ENCODE measurements at regions not wholly inside any gene's neighbourhood (a gene's known extent, or its start where the extent isn't known, plus 50 kb on each side); places are given as distances from the start of the nearest gene placed in this dataset.
A peak's percentile ranks its signal among the peaks of the same experiment; 100 is the strongest.
"Not testable (repeated sequence)": the region's sequence is repeated elsewhere in the genome, so short reads cannot be mapped to it uniquely, and the experiment has no call there.

- H3K4me2 ChIP-seq (ENCODE audit: low read length) = no peak overlapping the region
- no TSS peak for BruUV-seq (replicated peaks)
- H3F3A ChIP-seq (ENCODE audit: low read length, unreplicated experiment) = no peaks in the 10 kb centered on the region
- ChIA-PET POLR2A (ENCODE audit: unreplicated experiment) (no interaction called here), CTCF (no interaction called here)
- peaks cover 68% of the 10 kb centered on the region for H3K27me3 ChIP-seq (ENCODE audit: low read length)
- TF ChIP-seq EZH2phosphoT487 (IDR thresholded peaks at IDR 0.05; ENCODE audit: borderline replicate concordance, low read length) (no peak), CTCF (conservative IDR thresholded peaks at IDR 0.05; ENCODE audit: low read depth, low read length) (no peak), EZH2 (IDR thresholded peaks at IDR 0.05; ENCODE audit: low read length, unreplicated experiment) (no peak)
- H3K9me3 ChIP-seq (ENCODE audit: low read length) = no peaks in the 10 kb centered on the region
- no peak overlapping the region for H3K4me3 ChIP-seq (ENCODE audit: low read length)
- ATAC-seq = no peak
- H3K27ac ChIP-seq (ENCODE audit: low read length) = no peak overlapping the region
- no peaks in the 10 kb centered on the region for H4K20me1 ChIP-seq (ENCODE audit: low read length)
- intact Hi-C loops (cut with micrococcal nuclease) = no loop called here
- H3K9me2 ChIP-seq (replicated peaks; ENCODE audit: low read length) = no peaks in the 10 kb centered on the region
- no peaks in the 10 kb centered on the region for H3K4me1 ChIP-seq (ENCODE audit: insufficient read depth, low read length)
- no peak overlapping the region for H2AFZ ChIP-seq (ENCODE audit: low read length)
- H3K79me2 ChIP-seq (ENCODE audit: low read length) = no peaks in the 10 kb centered on the region
- H3K36me3 ChIP-seq (ENCODE audit: low read depth, low read length) = no peaks in the 10 kb centered on the region
- DNase-seq = no peak
- H3K9ac ChIP-seq (ENCODE audit: low read length) = no peak overlapping the region
These were observed 201.8 kb downstream of the FOXD4L6 start for GRCh38 chr9:40926404-40927259.

- H3K9me2 ChIP-seq (replicated peaks; ENCODE audit: low read length) = no peaks in the 10 kb centered on the region
These were observed 203.3 kb downstream of the FOXD4L6 start for GRCh38 chr9:40925149-40925548.

GRCh38 chr9:40916399-40916783, 212.1 kb downstream of the FOXD4L6 start:
- not testable (repeated sequence) for ATAC-seq; H4K20me1 ChIP-seq (ENCODE audit: low read length)

More at GRCh38 chr9:40925149-40925548, 203.3 kb downstream of the FOXD4L6 start:
- H3K27me3 ChIP-seq (ENCODE audit: low read length) = peaks cover 57% of the 10 kb centered on the region
- ATAC-seq = no peak
- H3K36me3 ChIP-seq (ENCODE audit: low read depth, low read length) = no peaks in the 10 kb centered on the region
- no peak for DNase-seq
- H3K79me2 ChIP-seq (ENCODE audit: low read length) = no peaks in the 10 kb centered on the region
- H3F3A ChIP-seq (ENCODE audit: low read length, unreplicated experiment) = no peaks in the 10 kb centered on the region
- no peak overlapping the region for H3K4me2 ChIP-seq (ENCODE audit: low read length)
- H3K9me3 ChIP-seq (ENCODE audit: low read length) = no peaks in the 10 kb centered on the region
- H3K4me1 ChIP-seq (ENCODE audit: insufficient read depth, low read length) = no peaks in the 10 kb centered on the region
- H3K4me3 ChIP-seq (ENCODE audit: low read length) = no peak overlapping the region
- H4K20me1 ChIP-seq (ENCODE audit: low read length) = no peaks in the 10 kb centered on the region
- CTCF ChIA-PET = no interaction called here
- POLR2A ChIA-PET (ENCODE audit: unreplicated experiment) = no interaction called here
- H3K9ac ChIP-seq (ENCODE audit: low read length) = no peak overlapping the region
- no peak overlapping the region for H3K27ac ChIP-seq (ENCODE audit: low read length)
- no TSS peak for BruUV-seq (replicated peaks)
- H2AFZ ChIP-seq (ENCODE audit: low read length) = no peak overlapping the region
- intact Hi-C loops (cut with micrococcal nuclease) = no loop called here
- TF ChIP-seq EZH2phosphoT487 (IDR thresholded peaks at IDR 0.05; ENCODE audit: borderline replicate concordance, low read length) (no peak), EZH2 (IDR thresholded peaks at IDR 0.05; ENCODE audit: low read length, unreplicated experiment) (no peak), CTCF (conservative IDR thresholded peaks at IDR 0.05; ENCODE audit: low read depth, low read length) (no peak)

GRCh38 chr9:40915660-40916398, 212.7 kb downstream of the FOXD4L6 start:
- POLR2A ChIA-PET (ENCODE audit: unreplicated experiment); H3K4me3 ChIP-seq (ENCODE audit: low read length); BruUV-seq (replicated peaks); DNase-seq; H2AFZ ChIP-seq (ENCODE audit: low read length); CTCF ChIA-PET; H3K36me3 ChIP-seq (ENCODE audit: low read depth, low read length); H3K4me1 ChIP-seq (ENCODE audit: insufficient read depth, low read length); H3K9me3 ChIP-seq (ENCODE audit: low read length); intact Hi-C loops (cut with micrococcal nuclease); H3K9me2 ChIP-seq (replicated peaks; ENCODE audit: low read length); H3K9ac ChIP-seq (ENCODE audit: low read length); H3K27ac ChIP-seq (ENCODE audit: low read length); H4K20me1 ChIP-seq (ENCODE audit: low read length); H3F3A ChIP-seq (ENCODE audit: low read length, unreplicated experiment); H3K79me2 ChIP-seq (ENCODE audit: low read length): not testable (repeated sequence)
- ATAC-seq = 0 out of 2 replicates have a peak, but pooled peaks have one; percentile 20
- H3K4me2 ChIP-seq (ENCODE audit: low read length) = peak overlapping the region; percentile 29; the same call in 1 of the 2 replicates
- peaks cover 39% of the 10 kb centered on the region for H3K27me3 ChIP-seq (ENCODE audit: low read length)

More at GRCh38 chr9:40916399-40916783, 212.1 kb downstream of the FOXD4L6 start:
- BruUV-seq (replicated peaks); H3K79me2 ChIP-seq (ENCODE audit: low read length); intact Hi-C loops (cut with micrococcal nuclease); H3K36me3 ChIP-seq (ENCODE audit: low read depth, low read length); H3F3A ChIP-seq (ENCODE audit: low read length, unreplicated experiment); H3K9me3 ChIP-seq (ENCODE audit: low read length); H3K9me2 ChIP-seq (replicated peaks; ENCODE audit: low read length); H2AFZ ChIP-seq (ENCODE audit: low read length); POLR2A ChIA-PET (ENCODE audit: unreplicated experiment); H3K9ac ChIP-seq (ENCODE audit: low read length); DNase-seq; H3K4me3 ChIP-seq (ENCODE audit: low read length); H3K27ac ChIP-seq (ENCODE audit: low read length); CTCF ChIA-PET; H3K4me2 ChIP-seq (ENCODE audit: low read length); H3K4me1 ChIP-seq (ENCODE audit: insufficient read depth, low read length): not testable (repeated sequence)
- peaks cover 35% of the 10 kb centered on the region for H3K27me3 ChIP-seq (ENCODE audit: low read length)
